ENCODE measurements at regions not wholly inside any gene's neighbourhood (a gene's known extent, or its start where the extent isn't known, plus 50 kb on each side); places are given as distances from the start of the nearest gene placed in this dataset.

DNA sequence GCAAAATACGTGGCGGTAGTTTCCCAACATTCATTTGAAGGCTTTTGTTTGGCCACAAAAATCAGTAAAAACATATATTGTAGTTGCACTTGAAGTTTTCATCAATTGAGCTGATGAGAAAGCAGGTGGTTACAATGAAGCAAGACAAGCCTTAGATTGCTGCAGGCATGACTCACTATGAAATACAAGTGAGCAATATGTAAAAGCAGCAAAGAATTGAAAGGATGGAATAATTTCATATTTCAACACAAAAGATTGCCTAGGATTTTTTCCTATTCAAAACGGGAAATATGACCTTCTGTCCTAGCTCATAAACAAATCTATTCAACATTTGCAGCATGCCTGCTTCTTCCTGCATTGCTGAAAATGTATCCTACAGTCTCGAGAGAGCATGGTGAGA is 190.9 kb upstream of the BANK1 start:
- no peak for TF ChIP-seq POLR2A (IDR thresholded peaks at IDR 0.05)
- no peak for TF ChIP-seq EP300 (IDR thresholded peaks at IDR 0.05)
- TF ChIP-seq POLR2AphosphoS5 (IDR thresholded peaks at IDR 0.05), result no peak
- TF ChIP-seq, protein P1, sequence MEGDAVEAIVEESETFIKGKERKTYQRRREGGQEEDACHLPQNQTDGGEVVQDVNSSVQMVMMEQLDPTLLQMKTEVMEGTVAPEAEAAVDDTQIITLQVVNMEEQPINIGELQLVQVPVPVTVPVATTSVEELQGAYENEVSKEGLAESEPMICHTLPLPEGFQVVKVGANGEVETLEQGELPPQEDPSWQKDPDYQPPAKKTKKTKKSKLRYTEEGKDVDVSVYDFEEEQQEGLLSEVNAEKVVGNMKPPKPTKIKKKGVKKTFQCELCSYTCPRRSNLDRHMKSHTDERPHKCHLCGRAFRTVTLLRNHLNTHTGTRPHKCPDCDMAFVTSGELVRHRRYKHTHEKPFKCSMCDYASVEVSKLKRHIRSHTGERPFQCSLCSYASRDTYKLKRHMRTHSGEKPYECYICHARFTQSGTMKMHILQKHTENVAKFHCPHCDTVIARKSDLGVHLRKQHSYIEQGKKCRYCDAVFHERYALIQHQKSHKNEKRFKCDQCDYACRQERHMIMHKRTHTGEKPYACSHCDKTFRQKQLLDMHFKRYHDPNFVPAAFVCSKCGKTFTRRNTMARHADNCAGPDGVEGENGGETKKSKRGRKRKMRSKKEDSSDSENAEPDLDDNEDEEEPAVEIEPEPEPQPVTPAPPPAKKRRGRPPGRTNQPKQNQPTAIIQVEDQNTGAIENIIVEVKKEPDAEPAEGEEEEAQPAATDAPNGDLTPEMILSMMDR (IDR thresholded peaks at IDR 0.05), result no peak
- Histone ChIP-seq H3K9me3 (no peaks in the 10 kb centered on the region), H3K4me1 (peaks cover 7% of the 10 kb centered on the region), H3K27me3 (no peaks in the 10 kb centered on the region), H3K4me3 (no peak overlapping the region), H3K36me3 (no peaks in the 10 kb centered on the region), H3K27ac (no peak overlapping the region)
- WGBS, result 54% methylated on average over 4 of the region's 4 CpGs
- no peak for DNase-seq (ENCODE audit: low spot score in 2 of 2)

DNA sequence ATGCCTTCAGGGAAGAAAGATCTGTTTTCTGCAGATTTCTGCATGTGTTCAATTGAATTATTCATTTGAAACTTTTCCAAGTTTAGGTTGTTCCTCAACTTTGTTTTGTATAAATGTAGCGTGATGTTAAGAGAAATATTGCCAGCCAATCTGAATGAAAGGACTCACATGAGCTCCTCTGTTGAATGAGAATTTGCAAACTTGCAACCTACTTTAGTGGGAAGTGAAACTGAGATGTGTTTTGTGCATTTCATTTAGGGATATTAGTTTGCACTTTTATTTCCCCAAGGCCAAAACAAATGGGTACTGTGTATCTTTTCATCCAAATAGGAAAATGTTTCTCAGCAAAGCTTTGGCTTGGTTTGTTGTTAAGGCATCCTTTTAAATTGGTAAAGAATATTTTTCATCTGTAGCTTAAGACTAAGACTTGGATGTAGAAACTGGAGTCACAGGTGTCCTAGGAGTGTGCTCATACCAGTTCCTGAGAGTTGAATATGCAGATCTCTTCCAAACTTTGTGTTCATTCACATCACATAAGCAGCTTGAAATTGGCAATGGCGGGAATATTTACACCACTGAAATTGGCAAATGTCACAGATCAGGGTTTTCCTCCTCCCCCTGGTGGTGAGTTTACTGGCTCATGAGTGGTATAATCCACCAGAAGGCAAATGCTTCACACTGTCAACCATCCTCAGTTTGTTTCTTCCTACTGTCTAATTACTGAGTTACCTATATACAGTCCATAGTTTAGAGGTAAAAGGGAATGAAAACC is 193.6 kb upstream of the BANK1 start:
- no peaks in the 10 kb centered on the region for H3K9me3 ChIP-seq
- H3K36me3 ChIP-seq, result no peaks in the 10 kb centered on the region
- no peak overlapping the region for H3K27ac ChIP-seq
- no peak for TF ChIP-seq POLR2AphosphoS5 (IDR thresholded peaks at IDR 0.05)
- TF ChIP-seq, protein P1 (IDR thresholded peaks at IDR 0.05), result no peak
- TF ChIP-seq EP300 (IDR thresholded peaks at IDR 0.05), result no peak
- peaks cover 7% of the 10 kb centered on the region for H3K4me1 ChIP-seq
- H3K27me3 ChIP-seq, result no peaks in the 10 kb centered on the region
- DNase-seq (ENCODE audit: low spot score in 2 of 2), result no peak
- no peak overlapping the region for H3K4me3 ChIP-seq
- 58% methylated on average over 2 of the region's 2 CpGs for WGBS

DNA sequence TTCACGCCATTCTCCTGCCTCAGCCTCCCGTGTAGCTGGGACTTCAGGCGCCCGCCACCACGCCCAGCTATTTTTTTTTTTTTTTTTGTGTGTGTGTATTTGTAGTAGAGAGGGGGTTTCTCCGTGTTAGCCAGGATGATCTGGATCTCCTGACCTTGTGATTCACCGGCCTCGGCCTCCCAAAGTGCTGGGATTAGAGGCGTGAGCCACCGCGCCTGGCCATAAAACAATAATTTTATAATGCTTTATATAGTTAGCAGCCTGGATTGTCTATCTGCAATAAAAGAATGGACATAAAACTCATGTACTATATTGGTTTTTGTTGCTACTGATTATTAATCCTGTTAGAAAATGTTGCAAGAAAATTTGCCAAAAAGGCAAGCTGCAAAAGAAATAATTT is 195.9 kb upstream of the BANK1 start:
- Histone ChIP-seq H3K36me3 (no peaks in the 10 kb centered on the region), H3K27ac (no peak overlapping the region), H3K4me1 (no peaks in the 10 kb centered on the region), H3K27me3 (no peaks in the 10 kb centered on the region), H3K4me3 (no peak overlapping the region), H3K9me3 (no peaks in the 10 kb centered on the region)
- TF ChIP-seq, protein P1 (IDR thresholded peaks at IDR 0.05), result no peak
- TF ChIP-seq POLR2AphosphoS5 (IDR thresholded peaks at IDR 0.05), result no peak
- TF ChIP-seq EP300 (IDR thresholded peaks at IDR 0.05), result no peak
- no peak for TF ChIP-seq POLR2A (IDR thresholded peaks at IDR 0.05)
- DNase-seq (ENCODE audit: low spot score in 2 of 2), result no peak
- 93% methylated on average over 11 of the region's 11 CpGs for WGBS

DNA sequence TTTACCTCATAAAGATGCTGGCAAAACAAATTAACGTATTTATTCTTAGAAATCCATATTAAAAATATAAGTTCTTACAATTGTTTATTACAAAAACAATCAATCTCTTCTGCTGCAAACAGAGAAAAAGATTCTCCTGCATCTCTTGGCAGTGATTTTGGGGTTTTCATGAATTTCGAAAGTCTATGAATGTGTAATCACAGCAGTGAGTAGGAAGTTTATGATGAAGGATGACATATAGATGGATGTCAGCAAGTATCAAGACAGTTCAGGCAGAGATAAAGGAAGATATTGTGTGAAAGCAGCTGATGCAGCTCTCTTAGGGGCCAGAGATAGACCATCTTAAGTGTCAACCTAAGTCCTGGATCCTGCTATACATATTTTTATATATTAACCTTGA is 196.9 kb upstream of the BANK1 start:
- H3K9me3 ChIP-seq, result no peaks in the 10 kb centered on the region
- no peaks in the 10 kb centered on the region for H3K27me3 ChIP-seq
- no peak for DNase-seq (ENCODE audit: low spot score in 2 of 2)
- H3K4me3 ChIP-seq, result no peak overlapping the region
- no peaks in the 10 kb centered on the region for H3K4me1 ChIP-seq
- TF ChIP-seq EP300 (IDR thresholded peaks at IDR 0.05) (no peak), POLR2A (IDR thresholded peaks at IDR 0.05) (no peak), POLR2AphosphoS5 (IDR thresholded peaks at IDR 0.05) (no peak)
- TF ChIP-seq, protein P1 (IDR thresholded peaks at IDR 0.05), result no peak
- H3K36me3 ChIP-seq, result no peaks in the 10 kb centered on the region
- no peak overlapping the region for H3K27ac ChIP-seq
- 85% methylated on average over 2 of the region's 2 CpGs for WGBS

DNA sequence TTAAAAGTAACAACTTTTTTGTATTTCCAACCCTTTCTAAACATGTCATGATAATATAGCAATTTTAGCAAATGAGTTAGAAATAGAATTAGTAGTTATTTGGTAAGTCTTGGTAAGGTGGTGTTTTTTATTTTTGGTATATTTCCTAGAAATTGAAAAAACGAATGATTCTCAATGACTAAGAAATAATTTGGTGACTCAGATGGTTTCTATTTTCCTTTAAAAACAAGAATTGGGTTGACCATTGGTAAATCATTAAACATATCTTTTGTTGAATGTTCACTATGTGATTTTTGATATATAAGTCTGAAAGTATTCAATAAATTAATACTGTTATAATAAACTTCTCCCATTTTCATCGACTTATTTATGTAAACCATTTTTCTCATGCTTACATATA is 206.2 kb upstream of the BANK1 start:
- Histone ChIP-seq H3K9me3 (no peaks in the 10 kb centered on the region), H3K27me3 (no peaks in the 10 kb centered on the region), H3K36me3 (no peaks in the 10 kb centered on the region), H3K27ac (no peak overlapping the region), H3K4me1 (no peaks in the 10 kb centered on the region), H3K4me3 (no peak overlapping the region)
- no peak for DNase-seq (ENCODE audit: low spot score in 2 of 2)
- 71% methylated on average over 2 of the region's 2 CpGs for WGBS
- TF ChIP-seq, protein P1 (IDR thresholded peaks at IDR 0.05), result no peak
- no peak for TF ChIP-seq POLR2AphosphoS5 (IDR thresholded peaks at IDR 0.05)

Measured in suprapubic skin (tissue), 4 donors.